H1 (cell line): ENCODE measurements at regions not wholly inside any gene's neighbourhood (a gene's known extent, or its start where the extent isn't known, plus 50 kb on each side); places are given as distances from the start of the nearest gene placed in this dataset.

ENCODE experiments used
- CTCF ChIP-seq, 3 experiments: IDR thresholded peaks; 1 replicate in 2 of 3; 2 replicates in 1 of 3; pipeline versions ENCODE4 v1.5.1 to v1.6.1; 2011; ENCODE audit warnings: low read length in 3 of 3, mild to moderate bottlenecking in 3 of 3, inconsistent platforms in 2 of 3, low read depth in 1 of 3, moderate library complexity in 1 of 3; ENCODE audit not compliant: insufficient read depth in 1 of 3; ENCODE audit errors: control extremely low read depth in 1 of 3
- JUN ChIP-seq: IDR thresholded peaks from 2 replicates; pipeline ENCODE4 v1.6.1; 2011; ENCODE audit warnings: low read depth, mild to moderate bottlenecking, improper control_type of control experiment, low read length
- YY1 ChIP-seq: IDR thresholded peaks from 2 replicates; pipeline ENCODE4 v1.6.1; 2011; ENCODE audit warnings: low read depth, mild to moderate bottlenecking, low read length

DNA sequence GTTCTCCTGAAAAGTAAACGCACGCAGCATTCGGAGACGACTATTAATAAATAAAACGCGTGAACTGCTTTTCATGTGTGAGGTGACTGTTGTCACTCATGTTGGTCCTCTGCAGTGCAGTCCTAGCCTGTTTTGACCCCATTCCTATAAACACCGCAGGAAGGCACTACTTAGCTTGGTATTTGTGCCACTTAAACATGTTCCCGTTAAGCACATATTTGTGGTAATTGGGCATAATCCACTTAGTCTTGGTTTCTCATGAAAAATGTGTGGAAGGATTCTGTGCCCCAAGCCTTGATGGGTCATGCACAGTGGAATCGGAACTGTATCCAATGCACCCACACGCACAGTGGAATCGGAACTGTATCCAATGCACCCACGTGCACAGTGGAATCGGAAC is 313.9 kb downstream of the THBS2 start:
- TF ChIP-seq CTCF (IDR thresholded peaks at IDR 0.05; ENCODE audit: control extremely low read depth in 1 of 3, insufficient read depth in 1 of 3, low read depth in 1 of 3, low read length in 3 of 3) (no peak), YY1 (no peak), JUN (no peak)
